RWPE2 (cell line): ENCODE measurements at regions not wholly inside any gene's neighbourhood (a gene's known extent, or its start where the extent isn't known, plus 50 kb on each side); places are given as distances from the start of the nearest gene placed in this dataset.

Experiments
- ATAC-seq: fragments of 200-7000 bp; cut with Tn5 transposase; 3 replicates; pipeline ENCODE4 v1.9.1; 2021; ENCODE audit warnings: low read depth
- DNase-seq: peaks from one replicate; pipeline ENCODE4 v3.0.0-alpha.2; 2020; ENCODE audit warnings: low spot score
- H3K27ac ChIP-seq: fragments of 450-650 bp; 2 replicates; pipeline ENCODE4 v1.5.1; 2017; ENCODE audit warnings: mild to moderate bottlenecking; ENCODE audit not compliant: poor library complexity, severe bottlenecking
- H3K27me3 ChIP-seq: fragments of 250-450 bp; sonication (Bioruptor Pico); 2 replicates; pipeline ENCODE4 v1.5.1; 2021; ENCODE audit warnings: mild to moderate bottlenecking, moderate library complexity; ENCODE audit not compliant: insufficient read depth, poor library complexity, severe bottlenecking
- H3K36me3 ChIP-seq: fragments of 250-450 bp; sonication (Bioruptor Pico); 2 replicates; pipeline ENCODE4 v1.5.1; 2020; ENCODE audit warnings: low read depth, mild to moderate bottlenecking, moderate library complexity
- H3K4me1 ChIP-seq: fragments of 250-450 bp; sonication (Bioruptor Pico); 2 replicates; pipeline ENCODE4 v1.5.1; 2021; ENCODE audit warnings: mild to moderate bottlenecking, moderate library complexity; ENCODE audit not compliant: insufficient read depth, poor library complexity, severe bottlenecking
- H3K4me3 ChIP-seq: fragments of 250-450 bp; sonication (Bioruptor Pico); 2 replicates; pipeline ENCODE4 v1.5.1; 2021; ENCODE audit warnings: mild to moderate bottlenecking, moderate library complexity; ENCODE audit not compliant: severe bottlenecking
- H3K9me3 ChIP-seq: fragments of 250-450 bp; sonication (Bioruptor Pico); 2 replicates; pipeline ENCODE4 v1.5.1; 2021; ENCODE audit warnings: mild to moderate bottlenecking, moderate library complexity; ENCODE audit not compliant: severe bottlenecking
- CTCF ChIP-seq: fragments of 450-650 bp; IDR thresholded peaks from one replicate; pipeline ENCODE4 v1.5.1; 2017; ENCODE audit warnings: mild to moderate bottlenecking, moderate library complexity; ENCODE audit not compliant: poor library complexity, severe bottlenecking

DNA sequence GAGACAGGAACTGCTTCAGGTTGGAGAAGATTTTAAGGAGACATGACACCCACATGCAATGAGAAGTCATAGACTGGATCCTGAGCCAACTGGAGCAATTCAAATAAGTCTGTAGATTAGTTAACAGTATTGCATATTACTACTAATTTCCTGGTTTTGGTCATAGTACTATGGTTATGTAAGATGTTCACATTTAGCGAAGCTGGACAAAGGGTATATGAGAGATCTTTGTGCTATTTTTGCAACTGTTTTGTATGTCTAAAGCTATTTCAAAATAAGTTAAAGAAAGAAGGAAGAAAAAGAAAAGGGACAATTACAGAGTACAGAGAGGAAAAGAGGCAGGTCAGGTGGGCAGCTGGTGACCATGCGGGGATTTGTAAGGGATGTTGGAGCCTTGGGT, 116.5 kb upstream of the SVIL start:
- Histone ChIP-seq H3K9me3 (no peaks in the 10 kb centered on the region), H3K4me3 (no peak overlapping the region), H3K27me3 (no peaks in the 10 kb centered on the region), H3K27ac (no peak overlapping the region), H3K36me3 (no peaks in the 10 kb centered on the region), H3K4me1 (no peaks in the 10 kb centered on the region)
- no peak for TF ChIP-seq CTCF
- no peak for ATAC-seq
- no peak for DNase-seq

- ATAC-seq (no peak), DNase-seq (no peak)
- H3K36me3 ChIP-seq = no peaks in the 10 kb centered on the region
Observed at GRCh38 chr10:29749150-29749549, 114.4 kb upstream of the SVIL start.

DNA sequence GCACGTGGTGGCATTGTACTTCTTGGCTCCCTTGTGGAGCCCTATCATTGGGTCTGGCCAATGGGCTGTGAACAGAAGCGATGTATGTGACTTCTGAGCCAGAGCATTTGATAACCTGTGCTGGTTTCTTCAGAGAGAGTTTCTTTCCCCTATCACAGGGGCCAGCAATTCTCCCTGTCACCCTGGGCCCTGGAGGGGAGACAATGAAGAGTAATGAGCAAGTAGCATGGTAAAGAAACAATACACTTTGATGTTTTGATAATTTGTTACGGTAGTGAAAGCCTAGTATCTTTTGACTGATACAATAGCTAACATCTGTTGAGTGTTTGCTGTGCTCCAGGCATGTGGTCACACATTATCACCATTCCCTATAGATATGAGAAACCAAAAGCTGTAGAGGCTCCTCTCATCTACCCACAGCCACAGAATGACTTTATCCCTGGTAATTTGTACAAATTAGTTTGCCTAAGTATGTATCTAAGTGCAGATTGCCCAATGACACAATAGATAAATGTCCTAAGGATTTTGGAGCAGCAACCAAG, 113.4 kb upstream of the SVIL start:
- no peak for DNase-seq
- H3K27me3 ChIP-seq = no peaks in the 10 kb centered on the region

More at GRCh38 chr10:29749150-29749549, 114.4 kb upstream of the SVIL start:
- TF ChIP-seq CTCF = no peak
- Histone ChIP-seq H3K4me3 (no peak overlapping the region), H3K27me3 (no peaks in the 10 kb centered on the region), H3K4me1 (no peaks in the 10 kb centered on the region), H3K9me3 (no peaks in the 10 kb centered on the region), H3K27ac (no peak overlapping the region)

DNA sequence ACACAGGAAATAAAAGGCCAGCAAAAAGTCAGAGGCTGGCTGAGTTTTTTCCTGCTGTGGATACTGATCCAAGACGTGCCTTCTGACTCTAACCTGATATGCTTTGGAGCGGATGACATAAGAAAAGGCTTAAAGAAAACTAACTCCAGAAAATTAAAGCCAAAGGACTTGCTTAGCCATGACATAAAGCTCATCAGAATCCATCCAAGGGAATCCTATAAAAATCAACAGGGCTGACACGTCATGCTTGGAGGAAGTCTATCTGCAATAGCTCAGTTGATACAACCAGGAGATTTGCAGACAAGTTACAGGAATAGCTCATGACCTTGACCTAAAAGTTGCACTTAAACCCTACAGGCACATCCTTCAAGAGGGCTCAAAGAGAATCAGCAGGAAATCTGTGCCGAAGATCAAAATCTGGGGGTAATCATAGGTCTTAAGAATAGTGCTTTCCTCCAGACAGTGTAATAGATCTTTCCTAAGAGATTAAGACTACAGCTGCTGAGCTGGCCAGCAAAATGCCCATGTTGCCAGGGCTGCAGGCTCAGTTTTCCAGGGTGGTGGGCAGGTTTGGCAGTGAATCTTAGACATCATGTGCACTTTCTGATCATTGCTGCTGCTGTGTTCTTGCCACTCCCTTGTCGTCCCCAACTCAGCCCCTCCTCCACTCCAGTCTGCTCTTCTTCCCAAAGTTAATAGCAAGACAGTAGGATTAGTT, 111.5 kb upstream of the SVIL start:
- no peak for TF ChIP-seq CTCF
- DNase-seq = no peak
- Histone ChIP-seq H3K4me1 (no peaks in the 10 kb centered on the region), H3K27ac (no peak overlapping the region), H3K4me3 (no peak overlapping the region), H3K9me3 (no peaks in the 10 kb centered on the region), H3K36me3 (no peaks in the 10 kb centered on the region), H3K27me3 (no peaks in the 10 kb centered on the region)
- no peak for ATAC-seq

More for the DNA sequence above, 113.4 kb upstream of the SVIL start:
- no peak; the same call in 2 of the 3 replicates for ATAC-seq
- TF ChIP-seq CTCF = no peak
- H3K4me3 ChIP-seq = no peak overlapping the region
- H3K4me1 ChIP-seq = no peaks in the 10 kb centered on the region
- H3K36me3 ChIP-seq = no peaks in the 10 kb centered on the region
- H3K9me3 ChIP-seq = no peaks in the 10 kb centered on the region
- H3K27ac ChIP-seq = no peak overlapping the region

- no peak for ATAC-seq
Observed at GRCh38 chr10:29740981-29741545, 106.3 kb upstream of the SVIL start.

More at GRCh38 chr10:29740981-29741545, 106.3 kb upstream of the SVIL start:
- TF ChIP-seq CTCF = no peak
- no peak overlapping the region for H3K27ac ChIP-seq
- H3K4me1 ChIP-seq = no peaks in the 10 kb centered on the region
- no peaks in the 10 kb centered on the region for H3K36me3 ChIP-seq
- no peaks in the 10 kb centered on the region for H3K9me3 ChIP-seq
- H3K27me3 ChIP-seq = no peaks in the 10 kb centered on the region
- no peak for DNase-seq
- H3K4me3 ChIP-seq = no peak overlapping the region
